Coronary artery (tissue), 2 donors: ENCODE measurements at regions not wholly inside any gene's neighbourhood (a gene's known extent, or its start where the extent isn't known, plus 50 kb on each side); places are given as distances from the start of the nearest gene placed in this dataset.

ENCODE experiments used
- DNase-seq: peaks from one replicate; pipeline ENCODE4 v3.0.0-alpha.2; 2017; ENCODE audit warnings: low spot score
- H3K27ac ChIP-seq, 2 donors: fragments of 200-600 bp; sonication (generic); one replicate each; pipeline ENCODE4 v1.5.1; 2016 to 2019
- H3K4me3 ChIP-seq: fragments of 200-600 bp; sonication (generic); 2 replicates; pipeline ENCODE4 v1.5.1; 2016; ENCODE audit warnings: mild to moderate bottlenecking, moderate library complexity
- TF ChIP-seq, protein P1 (sequence below): fragments of 200-600 bp; sonication (generic); IDR thresholded peaks from one replicate; pipeline ENCODE4 v1.5.1; 2019; ENCODE audit warnings: antibody characterized with exemption

DNA sequence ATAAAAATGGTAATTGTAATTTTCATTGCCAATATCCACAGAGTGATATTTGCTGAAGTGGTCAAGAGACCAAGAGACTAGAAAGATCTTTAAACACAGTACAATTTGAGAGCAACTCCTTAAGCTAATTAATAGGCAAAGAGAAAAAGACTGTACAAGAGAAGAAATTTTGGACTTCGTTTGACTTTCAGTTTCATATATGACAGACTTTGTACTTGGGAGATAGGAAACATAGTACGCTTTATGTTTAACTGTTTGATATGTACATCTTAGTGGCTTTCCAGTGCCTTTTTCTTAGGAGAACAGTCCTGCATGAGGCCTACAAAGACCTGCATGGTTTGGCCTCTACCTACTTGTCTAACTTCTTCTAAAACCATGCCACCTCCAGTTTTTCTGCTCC is 1118.1 kb downstream of the TRHDE start:
- H3K4me3 ChIP-seq: no peak overlapping the region
- TF ChIP-seq, protein P1, sequence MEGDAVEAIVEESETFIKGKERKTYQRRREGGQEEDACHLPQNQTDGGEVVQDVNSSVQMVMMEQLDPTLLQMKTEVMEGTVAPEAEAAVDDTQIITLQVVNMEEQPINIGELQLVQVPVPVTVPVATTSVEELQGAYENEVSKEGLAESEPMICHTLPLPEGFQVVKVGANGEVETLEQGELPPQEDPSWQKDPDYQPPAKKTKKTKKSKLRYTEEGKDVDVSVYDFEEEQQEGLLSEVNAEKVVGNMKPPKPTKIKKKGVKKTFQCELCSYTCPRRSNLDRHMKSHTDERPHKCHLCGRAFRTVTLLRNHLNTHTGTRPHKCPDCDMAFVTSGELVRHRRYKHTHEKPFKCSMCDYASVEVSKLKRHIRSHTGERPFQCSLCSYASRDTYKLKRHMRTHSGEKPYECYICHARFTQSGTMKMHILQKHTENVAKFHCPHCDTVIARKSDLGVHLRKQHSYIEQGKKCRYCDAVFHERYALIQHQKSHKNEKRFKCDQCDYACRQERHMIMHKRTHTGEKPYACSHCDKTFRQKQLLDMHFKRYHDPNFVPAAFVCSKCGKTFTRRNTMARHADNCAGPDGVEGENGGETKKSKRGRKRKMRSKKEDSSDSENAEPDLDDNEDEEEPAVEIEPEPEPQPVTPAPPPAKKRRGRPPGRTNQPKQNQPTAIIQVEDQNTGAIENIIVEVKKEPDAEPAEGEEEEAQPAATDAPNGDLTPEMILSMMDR: no peak
- H3K27ac ChIP-seq: no peak overlapping the region
- DNase-seq: no peak

DNA sequence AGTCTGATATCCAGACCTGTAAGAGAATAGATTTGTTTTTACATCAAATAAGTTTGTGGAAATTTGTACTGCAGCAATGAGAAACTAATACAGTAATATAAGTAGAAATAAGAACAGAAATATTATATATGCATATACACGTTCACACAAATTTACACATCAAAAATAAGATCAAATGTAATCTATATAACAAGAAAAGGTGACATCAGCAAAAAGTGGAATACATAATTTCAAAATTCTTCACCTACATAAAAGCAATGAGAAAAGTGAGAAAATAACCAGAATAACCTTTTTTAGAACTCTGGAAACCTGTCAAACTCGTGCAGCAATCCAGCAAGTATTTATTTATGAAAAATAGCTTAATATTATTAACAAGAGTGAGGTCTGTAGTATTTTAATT is 1124.6 kb upstream of the ATXN7L3B start:
- Histone ChIP-seq H3K4me3 (no peak overlapping the region), H3K27ac (no peak overlapping the region)
- TF ChIP-seq, protein P1: no peak
- DNase-seq: no peak

DNA sequence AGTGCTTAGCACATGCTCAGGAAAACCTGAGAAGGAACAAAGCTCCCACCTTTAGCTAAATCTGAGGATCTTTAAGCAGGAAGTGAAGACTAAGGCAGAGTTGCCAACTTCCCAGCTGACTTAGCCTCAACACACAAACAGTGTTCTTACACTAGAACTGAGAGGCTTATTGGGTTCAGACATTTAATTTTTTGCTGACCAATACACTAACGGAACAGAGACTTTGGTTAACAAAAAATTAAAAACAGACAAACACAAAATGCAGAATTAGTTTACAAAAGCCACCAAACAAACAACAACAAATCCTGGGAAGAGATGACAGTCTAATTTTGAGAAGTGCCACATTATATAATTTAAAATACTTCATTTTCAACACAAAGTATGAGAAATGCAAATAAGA is 1123.7 kb upstream of the ATXN7L3B start:
- DNase-seq: no peak
- H3K4me3 ChIP-seq: no peak overlapping the region
- TF ChIP-seq, protein P1: no peak
- no peak overlapping the region for H3K27ac ChIP-seq

DNA sequence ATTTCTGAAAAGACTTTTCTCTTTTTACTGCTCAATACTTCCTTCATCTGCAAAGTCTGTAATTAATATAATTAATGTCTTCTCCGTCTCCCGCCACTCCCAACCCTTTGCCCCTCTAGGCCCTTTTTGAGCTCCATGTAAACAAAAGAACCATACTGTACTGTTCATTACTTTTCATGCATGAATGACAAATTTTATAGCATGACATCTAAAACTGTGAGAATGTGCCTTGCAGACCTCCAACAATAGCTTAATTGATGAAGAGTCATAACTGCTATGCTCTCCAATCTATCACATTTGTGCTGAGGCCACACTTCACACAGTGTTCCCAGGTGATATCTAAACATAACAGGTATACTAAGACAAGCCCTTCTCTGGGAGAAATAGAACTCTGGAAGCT is 1122.7 kb upstream of the ATXN7L3B start:
- H3K27ac ChIP-seq: no peak overlapping the region
- TF ChIP-seq, protein P1: no peak
- DNase-seq: no peak

DNA sequence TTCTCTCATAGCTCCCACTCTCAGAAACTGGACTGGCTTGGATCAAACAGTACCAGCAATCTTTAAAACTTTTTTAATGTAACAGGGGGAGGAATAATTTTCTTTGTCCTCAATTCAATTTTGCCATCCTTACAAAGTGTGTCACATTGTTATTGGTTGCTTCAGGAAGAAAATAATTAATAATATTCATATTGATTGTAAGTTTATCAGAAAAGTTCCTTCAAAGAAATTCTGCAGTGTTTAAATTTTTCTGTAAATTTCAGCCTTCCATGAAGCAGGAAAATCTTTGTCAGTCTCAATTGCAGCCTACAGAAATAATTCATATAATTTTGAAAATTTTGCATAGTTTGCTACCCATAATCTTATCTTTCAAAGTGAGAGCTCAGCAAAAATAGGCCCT is 1119.1 kb upstream of the ATXN7L3B start:
- TF ChIP-seq, protein P1: no peak
- DNase-seq: no peak
- H3K4me3 ChIP-seq: no peak overlapping the region
- no peak overlapping the region for H3K27ac ChIP-seq

More for the DNA sequence above, 1122.7 kb upstream of the ATXN7L3B start:
- no peak overlapping the region for H3K4me3 ChIP-seq

DNA sequence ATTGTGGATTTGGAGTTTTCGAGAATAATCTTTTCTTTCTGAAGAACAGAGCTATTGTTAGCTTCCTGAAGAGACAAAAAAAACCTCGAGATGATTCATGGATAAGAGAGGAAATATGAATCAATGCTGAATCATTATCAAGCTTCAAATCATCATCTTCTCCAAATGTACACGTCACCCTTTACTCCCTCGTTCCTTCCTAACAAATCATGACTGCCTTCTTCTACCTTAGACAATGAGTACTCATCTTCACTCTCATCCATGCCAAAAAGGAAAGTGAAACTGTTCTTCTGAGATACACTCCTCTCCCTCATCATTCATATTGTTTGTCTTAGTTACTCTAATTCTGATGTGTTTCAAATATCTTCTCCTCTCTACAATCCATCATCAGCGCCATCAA is 1115.8 kb upstream of the ATXN7L3B start:
- no peak overlapping the region for H3K27ac ChIP-seq
- no peak overlapping the region for H3K4me3 ChIP-seq
- no peak for DNase-seq
- TF ChIP-seq, protein P1: no peak

DNA sequence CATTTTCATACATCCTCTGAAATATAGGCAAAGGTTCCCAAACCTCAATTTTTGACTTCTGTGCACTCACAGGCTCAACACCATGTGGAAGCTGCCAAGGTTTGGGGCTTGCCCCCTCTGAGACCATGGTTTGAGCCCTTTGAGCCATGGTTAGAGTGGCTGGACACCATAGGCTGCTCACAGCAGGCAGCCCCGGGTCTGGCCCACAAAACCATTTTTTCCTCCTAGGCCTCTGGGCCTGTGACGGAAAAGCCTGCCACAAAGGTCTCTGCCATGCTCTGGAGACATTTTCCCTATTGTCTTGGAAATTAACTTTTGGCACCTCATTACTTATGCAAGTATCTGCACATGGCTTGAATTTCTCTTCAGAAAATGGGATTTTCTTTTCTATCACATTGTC is 1113.2 kb upstream of the ATXN7L3B start:
- Histone ChIP-seq H3K4me3 (no peak overlapping the region), H3K27ac (no peak overlapping the region)
- TF ChIP-seq, protein P1: no peak
- no peak for DNase-seq
